ENCODE measurements at regions not wholly inside any gene's neighbourhood (a gene's known extent, or its start where the extent isn't known, plus 50 kb on each side); places are given as distances from the start of the nearest gene placed in this dataset.

- TF ChIP-seq PBX3 (IDR thresholded peaks at IDR 0.05) (no peak), JUND (IDR thresholded peaks at IDR 0.05) (no peak), NFIC (IDR thresholded peaks at IDR 0.05; ENCODE audit: borderline replicate concordance) (no peak), MXI1 (IDR thresholded peaks at IDR 0.05; ENCODE audit: low read depth, low read length) (no peak), TAF1 (IDR thresholded peaks at IDR 0.05; ENCODE audit: borderline replicate concordance, low read depth, low read length) (no peak), YY1 (IDR thresholded peaks at IDR 0.05; ENCODE audit: low read depth) (no peak), TEAD4 (IDR thresholded peaks at IDR 0.05; ENCODE audit: borderline replicate concordance, insufficient read depth) (no peak), RXRA (IDR thresholded peaks at IDR 0.05; ENCODE audit: borderline replicate concordance, low read depth) (no peak), SIN3A (IDR thresholded peaks at IDR 0.05; ENCODE audit: borderline replicate concordance, low read depth, low read length) (no peak), NRF1 (IDR thresholded peaks at IDR 0.05; ENCODE audit: low read depth, low read length) (no peak), GATA2 (CRISPR knock-in tag; IDR thresholded peaks at IDR 0.05) (no peak), FOXJ3 (CRISPR knock-in tag; IDR thresholded peaks at IDR 0.05) (no peak), MAX (IDR thresholded peaks at IDR 0.05; ENCODE audit: low read depth) (no peak), IRF3 (IDR thresholded peaks at IDR 0.05; ENCODE audit: low read depth, low read length) (no peak), MEF2A (IDR thresholded peaks at IDR 0.05; ENCODE audit: borderline replicate concordance, low read depth) (no peak)
- Histone ChIP-seq H3F3A (replicated peaks; ENCODE audit: insufficient read depth) (peaks cover 3% of the 10 kb centered on the region), H4K20me1 (ENCODE audit: insufficient read depth) (no peaks in the 10 kb centered on the region), H3K27ac (ENCODE audit: low read depth in 2 of 2, low read length in 1 of 2) (no peak overlapping the region), H3K9me3 (no peaks in the 10 kb centered on the region), H3K79me2 (ENCODE audit: insufficient read depth) (no peaks in the 10 kb centered on the region), H3K9me2 (no peaks in the 10 kb centered on the region), H3K27me3 (ENCODE audit: insufficient read depth) (no peaks in the 10 kb centered on the region), H3K4me2 (no peak overlapping the region), H3K4me1 (ENCODE audit: control insufficient read depth in 1 of 2, insufficient read depth in 2 of 2, low read depth in 1 of 2, low read length in 1 of 2) (no peaks in the 10 kb centered on the region; a peak in 1 of 4 replicates), H3K36me3 (replicated peaks in 1 of 2; ENCODE audit: control insufficient read depth in 1 of 2, insufficient read depth in 2 of 2, low read length in 1 of 2) (no peaks in the 10 kb centered on the region), H2AFZ (ENCODE audit: low read depth) (no peak overlapping the region), H3K4me3 (ENCODE audit: low read depth in 2 of 2, low read length in 1 of 2) (no peak overlapping the region), H3K9ac (no peak overlapping the region)
- 98% methylated on average over 2 of the region's 2 CpGs for WGBS (ENCODE audit: low lambda C conversion rate)
- ChIA-PET CTCF (no interaction called here), POLR2A (no interaction called here)
- DNase-seq = no peak
Observed at GRCh38 chr4:124534131-124534530, 178.4 kb downstream of the ANKRD50 start.

GRCh38 chr4:124535003-124535402 is 177.5 kb downstream of the ANKRD50 start:
- H3K27me3 ChIP-seq (ENCODE audit: insufficient read depth) = no peaks in the 10 kb centered on the region
- no peak for DNase-seq
- H3K79me2 ChIP-seq (ENCODE audit: insufficient read depth) = no peaks in the 10 kb centered on the region
- H3K4me3 ChIP-seq (ENCODE audit: low read depth in 2 of 2, low read length in 1 of 2) = no peak overlapping the region
- H3K4me2 ChIP-seq = no peak overlapping the region
- peaks cover 3% of the 10 kb centered on the region for H3F3A ChIP-seq (replicated peaks; ENCODE audit: insufficient read depth)
- H3K9me2 ChIP-seq = no peaks in the 10 kb centered on the region
- H3K27ac ChIP-seq (ENCODE audit: low read depth in 2 of 2, low read length in 1 of 2) = no peak overlapping the region
- ChIA-PET CTCF (no interaction called here), POLR2A (no interaction called here)
- no peaks in the 10 kb centered on the region for H4K20me1 ChIP-seq (ENCODE audit: insufficient read depth)
- no peaks in the 10 kb centered on the region for H3K9me3 ChIP-seq
- no peak overlapping the region for H2AFZ ChIP-seq (ENCODE audit: low read depth)
- WGBS (ENCODE audit: low lambda C conversion rate) = 100% methylated on average over 1 of the region's 1 CpG
- TF ChIP-seq SIN3A (IDR thresholded peaks at IDR 0.05; ENCODE audit: borderline replicate concordance, low read depth, low read length) (no peak), ZBTB33 (IDR thresholded peaks at IDR 0.05; ENCODE audit: borderline replicate concordance, low read depth) (no peak), PBX3 (IDR thresholded peaks at IDR 0.05) (no peak), RFX5 (IDR thresholded peaks at IDR 0.05; ENCODE audit: low read length) (no peak), NFIC (IDR thresholded peaks at IDR 0.05; ENCODE audit: borderline replicate concordance) (no peak), TAF1 (IDR thresholded peaks at IDR 0.05; ENCODE audit: borderline replicate concordance, low read depth, low read length) (no peak), POLR2AphosphoS5 (IDR thresholded peaks at IDR 0.05; ENCODE audit: low read depth, low read length) (no peak), NRF1 (IDR thresholded peaks at IDR 0.05; ENCODE audit: low read depth, low read length) (no peak), ELF1 (IDR thresholded peaks at IDR 0.05) (no peak), RXRA (IDR thresholded peaks at IDR 0.05; ENCODE audit: borderline replicate concordance, low read depth) (no peak), USF2 (IDR thresholded peaks at IDR 0.05; ENCODE audit: borderline replicate concordance, low read depth, low read length) (no peak)
- H3K4me1 ChIP-seq (ENCODE audit: control insufficient read depth in 1 of 2, insufficient read depth in 2 of 2, low read depth in 1 of 2, low read length in 1 of 2) = no peaks in the 10 kb centered on the region; a peak in 1 of 4 replicates
- no peak overlapping the region for H3K9ac ChIP-seq
- H3K36me3 ChIP-seq (replicated peaks in 1 of 2; ENCODE audit: control insufficient read depth in 1 of 2, insufficient read depth in 2 of 2, low read length in 1 of 2) = no peaks in the 10 kb centered on the region

All from SK-N-SH (cell line).